ENCODE measurements at regions not wholly inside any gene's neighbourhood (a gene's known extent, or its start where the extent isn't known, plus 50 kb on each side); places are given as distances from the start of the nearest gene placed in this dataset.

GRCh38 chr6:88248709-88249321 lies 82.7 kb upstream of the CNR1 start:
- Histone ChIP-seq H3K27ac (ENCODE audit: low read depth, low read length) (no peak overlapping the region), H4K20me1 (ENCODE audit: control insufficient read depth, insufficient read depth, low read depth, low read length) (no peaks in the 10 kb centered on the region), H3K79me2 (ENCODE audit: control insufficient read depth, low read length) (no peaks in the 10 kb centered on the region), H3K9me2 (replicated peaks; ENCODE audit: control insufficient read depth, low read length) (0 out of 2 replicates have a peak, but pooled peaks cover 2% of the 10 kb centered on the region), H3K27me3 (ENCODE audit: control insufficient read depth, low read length) (no peaks in the 10 kb centered on the region), H3K9me3 (ENCODE audit: control insufficient read depth, insufficient read depth, low read length) (no peaks in the 10 kb centered on the region; the same call in 1 of the 2 replicates), H3K4me3 (ENCODE audit: low read length) (no peak overlapping the region), H3F3A (ENCODE audit: control insufficient read depth, insufficient read depth) (no peaks in the 10 kb centered on the region), H3K4me2 (ENCODE audit: low read length) (no peak overlapping the region), H3K36me3 (ENCODE audit: control insufficient read depth, low read length) (no peaks in the 10 kb centered on the region), H3K4me1 (ENCODE audit: control insufficient read depth, low read length) (no peaks in the 10 kb centered on the region)
- TF ChIP-seq CTCF (IDR thresholded peaks at IDR 0.05; ENCODE audit: low read depth, low read length, poor library complexity, severe bottlenecking), result no peak
- TF ChIP-seq EZH2phosphoT487 (IDR thresholded peaks at IDR 0.05; ENCODE audit: borderline replicate concordance, low read length), result no peak

GRCh38 chr6:88246654-88247053 lies 80.5 kb upstream of the CNR1 start:
- no peaks in the 10 kb centered on the region for H3F3A ChIP-seq (ENCODE audit: control insufficient read depth, insufficient read depth)
- H3K27me3 ChIP-seq (ENCODE audit: control insufficient read depth, low read length), result no peaks in the 10 kb centered on the region
- no peaks in the 10 kb centered on the region for H3K36me3 ChIP-seq (ENCODE audit: control insufficient read depth, low read length)
- no peak overlapping the region for H3K4me2 ChIP-seq (ENCODE audit: low read length)
- H3K9me2 ChIP-seq (replicated peaks; ENCODE audit: control insufficient read depth, low read length), result no peaks in the 10 kb centered on the region
- no peak overlapping the region for H3K4me3 ChIP-seq (ENCODE audit: low read length)
- TF ChIP-seq CTCF (IDR thresholded peaks at IDR 0.05; ENCODE audit: low read depth, low read length, poor library complexity, severe bottlenecking), result no peak
- no peak for TF ChIP-seq EZH2phosphoT487 (IDR thresholded peaks at IDR 0.05; ENCODE audit: borderline replicate concordance, low read length)
- H3K27ac ChIP-seq (ENCODE audit: low read depth, low read length), result no peak overlapping the region
- no peaks in the 10 kb centered on the region for H4K20me1 ChIP-seq (ENCODE audit: control insufficient read depth, insufficient read depth, low read depth, low read length)
- H3K4me1 ChIP-seq (ENCODE audit: control insufficient read depth, low read length), result no peaks in the 10 kb centered on the region
- H3K9me3 ChIP-seq (ENCODE audit: control insufficient read depth, insufficient read depth, low read length), result no peaks in the 10 kb centered on the region
- no peaks in the 10 kb centered on the region for H3K79me2 ChIP-seq (ENCODE audit: control insufficient read depth, low read length)

DNA sequence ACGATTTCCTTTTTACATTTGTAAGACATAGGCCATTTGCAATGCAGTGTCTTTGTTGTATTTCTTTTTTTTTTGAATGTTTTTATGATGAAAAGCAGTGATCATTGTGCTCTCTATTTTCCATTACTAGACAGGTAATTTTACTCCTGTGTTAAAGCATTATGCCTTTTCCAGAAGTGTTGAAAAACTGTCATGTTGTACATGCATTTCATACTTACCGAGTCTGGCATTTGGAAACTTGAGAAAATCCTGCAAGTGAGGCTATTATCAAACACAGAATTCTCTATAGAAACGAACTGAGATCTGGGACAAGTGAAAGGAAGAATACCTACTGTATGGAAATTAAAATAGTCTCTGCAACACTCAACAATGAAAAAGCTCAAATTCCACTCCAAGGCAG lies 78.6 kb upstream of the CNR1 start:
- Histone ChIP-seq H3K4me3 (ENCODE audit: low read length) (no peak overlapping the region), H3K4me1 (ENCODE audit: control insufficient read depth, low read length) (no peaks in the 10 kb centered on the region), H3K9me3 (ENCODE audit: control insufficient read depth, insufficient read depth, low read length) (no peaks in the 10 kb centered on the region), H3K79me2 (ENCODE audit: control insufficient read depth, low read length) (no peaks in the 10 kb centered on the region), H3K36me3 (ENCODE audit: control insufficient read depth, low read length) (no peaks in the 10 kb centered on the region), H3K27ac (ENCODE audit: low read depth, low read length) (no peak overlapping the region), H3K4me2 (ENCODE audit: low read length) (no peak overlapping the region), H3K27me3 (ENCODE audit: control insufficient read depth, low read length) (no peaks in the 10 kb centered on the region), H3K9me2 (replicated peaks; ENCODE audit: control insufficient read depth, low read length) (no peaks in the 10 kb centered on the region), H4K20me1 (ENCODE audit: control insufficient read depth, insufficient read depth, low read depth, low read length) (no peaks in the 10 kb centered on the region), H3F3A (ENCODE audit: control insufficient read depth, insufficient read depth) (no peaks in the 10 kb centered on the region)
- TF ChIP-seq EZH2phosphoT487 (IDR thresholded peaks at IDR 0.05; ENCODE audit: borderline replicate concordance, low read length) (no peak), CTCF (IDR thresholded peaks at IDR 0.05; ENCODE audit: low read depth, low read length, poor library complexity, severe bottlenecking) (no peak)

Measured in DOHH2 (cell line).